WERI-Rb-1 (cell line): ENCODE measurements at regions not wholly inside any gene's neighbourhood (a gene's known extent, or its start where the extent isn't known, plus 50 kb on each side); places are given as distances from the start of the nearest gene placed in this dataset.

Experiments
- DNase-seq: peaks from one replicate; pipeline ENCODE4 v3.0.0-alpha.2; 2020
- H3K27ac ChIP-seq: fragments of 250-450 bp; sonication (Bioruptor Pico); 2 replicates; pipeline ENCODE4 v1.5.1; 2020; ENCODE audit warnings: mild to moderate bottlenecking, moderate library complexity
- H3K27me3 ChIP-seq: fragments of 250-450 bp; sonication (Bioruptor Pico); 2 replicates; pipeline ENCODE4 v1.5.1; 2021; ENCODE audit warnings: mild to moderate bottlenecking, low read depth, moderate library complexity; ENCODE audit not compliant: insufficient read depth, severe bottlenecking
- H3K36me3 ChIP-seq: fragments of 250-450 bp; sonication (Bioruptor Pico); 2 replicates; pipeline ENCODE4 v1.5.1; 2020; ENCODE audit warnings: mild to moderate bottlenecking, moderate library complexity
- H3K4me3 ChIP-seq: 2 replicates; pipeline ENCODE4 v1.5.1; 2011; ENCODE audit warnings: low read depth, mild to moderate bottlenecking, control low read depth, low read length
- H3K9me3 ChIP-seq: fragments of 250-450 bp; sonication (Bioruptor Pico); 2 replicates; pipeline ENCODE4 v1.5.1; 2021; ENCODE audit warnings: mild to moderate bottlenecking, moderate library complexity; ENCODE audit not compliant: severe bottlenecking
- TF ChIP-seq, protein P1 (sequence below): IDR thresholded peaks from 2 replicates; pipeline ENCODE4 v1.5.1; 2011; ENCODE audit warnings: low read depth, mild to moderate bottlenecking, control low read depth, inconsistent platforms, low read length

DNA sequence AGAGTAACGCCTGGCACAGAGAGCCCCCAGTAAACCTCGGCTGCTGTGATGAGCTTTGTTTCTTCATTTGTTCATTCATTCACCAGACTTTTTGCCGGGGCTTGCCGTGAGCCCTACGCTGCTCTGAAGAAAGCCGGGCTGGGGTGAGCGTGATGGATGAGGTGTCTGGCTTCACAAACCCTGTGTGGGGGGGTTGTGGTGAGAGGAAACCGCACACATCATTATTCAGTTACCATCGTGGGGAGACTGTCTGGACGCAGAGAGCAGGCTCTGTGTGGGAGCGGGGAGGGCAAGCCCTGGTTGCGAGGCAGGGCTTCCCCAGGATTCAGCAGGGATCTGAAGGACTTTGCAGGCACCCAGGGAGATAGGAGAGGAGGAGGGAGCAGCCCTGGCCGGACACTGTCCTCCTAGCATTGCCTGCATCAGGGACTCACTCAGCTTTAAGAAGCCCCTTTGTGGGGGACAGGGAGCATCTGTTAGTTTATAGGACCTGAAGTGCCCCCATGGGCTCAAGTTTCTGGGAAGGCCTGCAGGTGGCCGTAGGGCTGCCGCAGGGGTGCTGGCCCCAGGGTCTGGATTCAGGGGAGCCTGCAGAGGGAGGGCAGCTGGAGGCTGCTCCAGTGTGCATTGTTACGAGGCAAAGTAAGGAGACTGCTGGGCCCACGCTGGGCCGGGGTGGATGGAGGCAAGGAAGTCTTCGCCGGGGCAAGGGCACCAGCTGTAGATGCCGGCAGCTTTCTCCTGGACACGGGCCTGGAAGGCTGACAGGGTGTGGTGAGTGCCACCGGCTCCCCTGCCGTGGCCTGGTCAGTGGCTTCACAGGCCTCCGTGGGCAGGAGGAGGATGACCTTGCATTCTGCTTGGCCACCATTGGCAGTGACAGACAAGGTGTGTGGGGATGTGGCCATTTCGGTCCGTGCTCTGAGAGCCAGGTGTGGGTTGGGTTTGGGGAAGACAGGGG is 334.5 kb downstream of the SEC14L1 start:
- DNase-seq: no peak
- Histone ChIP-seq H3K4me3 (no peak overlapping the region), H3K36me3 (peaks cover 74% of the 10 kb centered on the region), H3K9me3 (no peaks in the 10 kb centered on the region), H3K27me3 (no peaks in the 10 kb centered on the region), H3K27ac (no peak overlapping the region)
- TF ChIP-seq, protein P1, sequence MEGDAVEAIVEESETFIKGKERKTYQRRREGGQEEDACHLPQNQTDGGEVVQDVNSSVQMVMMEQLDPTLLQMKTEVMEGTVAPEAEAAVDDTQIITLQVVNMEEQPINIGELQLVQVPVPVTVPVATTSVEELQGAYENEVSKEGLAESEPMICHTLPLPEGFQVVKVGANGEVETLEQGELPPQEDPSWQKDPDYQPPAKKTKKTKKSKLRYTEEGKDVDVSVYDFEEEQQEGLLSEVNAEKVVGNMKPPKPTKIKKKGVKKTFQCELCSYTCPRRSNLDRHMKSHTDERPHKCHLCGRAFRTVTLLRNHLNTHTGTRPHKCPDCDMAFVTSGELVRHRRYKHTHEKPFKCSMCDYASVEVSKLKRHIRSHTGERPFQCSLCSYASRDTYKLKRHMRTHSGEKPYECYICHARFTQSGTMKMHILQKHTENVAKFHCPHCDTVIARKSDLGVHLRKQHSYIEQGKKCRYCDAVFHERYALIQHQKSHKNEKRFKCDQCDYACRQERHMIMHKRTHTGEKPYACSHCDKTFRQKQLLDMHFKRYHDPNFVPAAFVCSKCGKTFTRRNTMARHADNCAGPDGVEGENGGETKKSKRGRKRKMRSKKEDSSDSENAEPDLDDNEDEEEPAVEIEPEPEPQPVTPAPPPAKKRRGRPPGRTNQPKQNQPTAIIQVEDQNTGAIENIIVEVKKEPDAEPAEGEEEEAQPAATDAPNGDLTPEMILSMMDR: no peak

DNA sequence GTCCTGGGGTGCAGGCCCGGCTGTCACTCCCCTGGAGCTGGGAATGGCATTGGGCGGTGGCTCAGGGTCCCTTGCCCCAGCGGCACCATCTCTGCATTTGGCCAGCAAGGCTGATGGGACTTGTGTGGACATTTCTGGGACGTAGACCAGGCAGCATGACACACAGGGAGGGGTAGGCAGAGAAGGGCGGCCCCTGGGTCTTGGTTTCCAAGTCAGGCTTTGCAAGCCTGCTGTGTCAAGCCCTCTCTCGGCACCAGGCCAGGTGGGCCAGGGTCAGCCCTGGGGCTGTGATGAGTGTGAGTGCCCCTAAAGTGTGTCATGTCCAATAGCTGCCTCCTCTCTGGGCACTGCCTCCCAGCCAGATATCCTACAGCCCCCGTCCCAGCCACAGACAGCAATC is 335.2 kb downstream of the SEC14L1 start:
- peaks cover 72% of the 10 kb centered on the region for H3K36me3 ChIP-seq
- H3K27me3 ChIP-seq: no peaks in the 10 kb centered on the region
- H3K9me3 ChIP-seq: no peaks in the 10 kb centered on the region
- TF ChIP-seq, protein P1: no peak
- H3K27ac ChIP-seq: no peak overlapping the region
- H3K4me3 ChIP-seq: no peak overlapping the region
- DNase-seq: no peak

GRCh38 chr17:77476498-77476897 is 335.7 kb downstream of the SEC14L1 start:
- H3K4me3 ChIP-seq: no peak overlapping the region
- peaks cover 72% of the 10 kb centered on the region for H3K36me3 ChIP-seq
- H3K27me3 ChIP-seq: no peaks in the 10 kb centered on the region
- no peak overlapping the region for H3K27ac ChIP-seq
- TF ChIP-seq, protein P1: no peak
- DNase-seq: no peak
- no peaks in the 10 kb centered on the region for H3K9me3 ChIP-seq

DNA sequence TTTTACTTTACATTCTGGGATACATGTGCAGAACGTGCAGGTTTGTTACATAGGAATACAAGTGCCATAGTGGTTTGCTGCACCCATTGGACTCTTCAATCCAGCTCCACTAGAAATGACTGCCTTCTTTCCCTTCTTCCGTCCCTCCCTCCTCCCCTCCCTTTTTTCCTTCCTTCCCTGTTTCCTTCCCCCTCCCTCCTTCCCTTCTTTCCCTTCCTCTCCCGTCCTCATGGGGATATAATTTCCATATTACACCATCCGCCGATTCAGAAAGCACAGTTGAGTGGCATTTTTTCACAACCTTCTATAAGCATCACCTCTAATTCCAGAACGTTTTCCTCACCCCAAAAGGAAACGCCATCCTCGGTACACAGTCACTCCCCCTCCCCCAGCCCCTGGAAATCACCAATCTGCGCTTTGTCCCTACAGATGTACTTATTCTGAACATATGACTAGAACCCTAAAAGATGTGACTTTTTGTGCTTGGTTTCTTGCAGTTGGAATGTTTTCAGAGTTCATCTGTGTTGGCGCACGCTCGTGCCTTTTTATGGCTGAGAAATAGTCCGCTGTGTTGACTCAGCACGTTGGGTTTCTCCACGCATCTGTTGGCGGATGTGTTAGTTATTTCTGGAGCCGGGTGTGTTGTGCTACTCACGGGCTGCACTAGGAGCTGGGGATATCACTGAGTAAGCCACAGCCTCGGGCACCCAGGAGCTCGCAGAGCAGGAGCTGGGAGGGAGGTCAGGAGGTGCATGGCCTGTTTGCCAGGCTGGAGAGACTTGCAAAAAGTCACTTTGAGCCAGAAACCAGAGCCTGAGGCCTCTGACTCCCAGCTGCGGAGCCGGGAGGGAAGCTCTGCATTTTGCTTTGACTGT is 336.4 kb downstream of the SEC14L1 start:
- DNase-seq: no peak
- TF ChIP-seq, protein P1: no peak
- Histone ChIP-seq H3K9me3 (no peaks in the 10 kb centered on the region), H3K27me3 (no peaks in the 10 kb centered on the region), H3K36me3 (peaks cover 75% of the 10 kb centered on the region), H3K4me3 (no peak overlapping the region), H3K27ac (no peak overlapping the region)

GRCh38 chr17:77478281-77478680 is 337.5 kb downstream of the SEC14L1 start:
- Histone ChIP-seq H3K9me3 (peaks cover 4% of the 10 kb centered on the region), H3K27ac (no peak overlapping the region), H3K4me3 (no peak overlapping the region), H3K36me3 (peaks cover 75% of the 10 kb centered on the region), H3K27me3 (no peaks in the 10 kb centered on the region)
- TF ChIP-seq, protein P1: no peak
- no peak for DNase-seq
